ENCODE measurements at regions not wholly inside any gene's neighbourhood (a gene's known extent, or its start where the extent isn't known, plus 50 kb on each side); places are given as distances from the start of the nearest gene placed in this dataset.

DNA sequence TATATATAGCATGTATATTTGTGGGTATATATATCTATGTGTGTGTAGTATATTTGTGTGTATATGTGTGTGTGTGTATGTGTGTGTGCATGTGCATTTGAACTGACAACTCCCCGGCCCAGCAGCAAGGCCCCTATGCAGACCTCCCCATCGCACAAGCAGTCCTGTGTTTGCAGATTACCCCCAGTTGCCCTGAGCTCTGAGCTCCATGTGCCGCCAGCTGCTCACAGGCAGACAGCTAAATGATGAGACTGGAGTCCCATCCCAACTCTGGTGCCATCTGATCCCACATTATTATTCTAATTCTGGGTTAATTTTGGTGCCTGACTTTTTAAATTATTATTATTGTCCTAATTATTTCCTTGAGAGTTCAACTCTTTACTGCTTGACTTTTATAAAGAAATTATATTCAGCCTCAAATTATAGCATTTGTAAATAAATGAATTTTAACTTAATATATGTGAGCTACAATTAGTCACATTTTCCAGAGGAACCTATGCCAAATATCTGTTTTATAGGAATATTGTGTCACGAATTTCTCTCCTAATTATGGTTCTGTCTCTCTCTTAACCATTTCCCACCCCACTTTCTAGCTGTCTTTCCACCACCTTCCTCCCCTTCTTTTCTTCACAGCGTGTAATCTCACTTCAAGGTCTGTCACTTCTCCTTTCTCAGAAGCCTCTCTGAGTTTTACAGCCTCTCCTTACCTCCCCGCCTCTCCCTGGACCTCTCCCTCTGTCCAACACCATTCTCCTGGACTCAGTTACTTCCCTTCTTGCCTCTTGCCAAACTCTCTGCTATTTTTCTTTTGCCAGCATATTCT lies 90.6 kb upstream of the SYNDIG1 start:
- no peak for DNase-seq (ENCODE audit: low spot score)
- intact Hi-C loops (cut with DNase I) = no loop called here

DNA sequence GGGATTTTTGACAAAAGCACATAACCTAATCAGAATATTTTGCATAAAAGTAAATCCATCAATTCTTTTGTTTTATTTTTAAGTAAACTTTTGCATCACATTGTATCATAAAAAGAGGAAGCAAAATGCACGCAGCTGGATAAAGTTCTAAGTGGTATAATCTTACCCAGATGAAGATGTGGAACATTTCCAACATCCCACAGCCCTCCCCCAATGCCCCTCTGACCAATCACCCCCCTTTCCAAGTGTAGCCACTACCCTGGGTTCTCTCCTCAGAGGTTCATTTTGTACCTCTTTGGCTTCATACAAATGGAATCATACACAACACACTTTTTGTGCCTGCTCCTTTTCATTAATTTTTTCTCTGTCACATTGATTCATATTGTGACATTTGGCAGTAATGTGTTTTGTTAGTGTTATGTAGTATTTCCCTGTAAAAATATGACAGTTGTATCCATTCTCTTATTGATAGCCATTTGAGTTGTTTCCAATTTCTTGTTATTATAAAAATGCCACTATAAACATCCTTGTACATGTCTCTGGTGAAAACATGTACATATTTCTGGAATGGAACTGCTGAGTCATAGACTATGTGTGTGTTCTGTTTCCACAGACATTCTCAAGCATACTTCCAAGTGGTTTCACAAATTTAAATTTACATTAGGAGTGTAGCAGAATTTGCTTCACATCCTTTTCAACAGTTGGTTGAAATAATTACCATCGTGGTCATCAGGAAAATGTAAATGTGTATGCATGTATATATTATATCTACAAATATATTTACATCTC lies 92.9 kb upstream of the SYNDIG1 start:
- DNase-seq (ENCODE audit: low spot score) = no peak
- intact Hi-C loops (cut with DNase I) = no loop called here

DNA sequence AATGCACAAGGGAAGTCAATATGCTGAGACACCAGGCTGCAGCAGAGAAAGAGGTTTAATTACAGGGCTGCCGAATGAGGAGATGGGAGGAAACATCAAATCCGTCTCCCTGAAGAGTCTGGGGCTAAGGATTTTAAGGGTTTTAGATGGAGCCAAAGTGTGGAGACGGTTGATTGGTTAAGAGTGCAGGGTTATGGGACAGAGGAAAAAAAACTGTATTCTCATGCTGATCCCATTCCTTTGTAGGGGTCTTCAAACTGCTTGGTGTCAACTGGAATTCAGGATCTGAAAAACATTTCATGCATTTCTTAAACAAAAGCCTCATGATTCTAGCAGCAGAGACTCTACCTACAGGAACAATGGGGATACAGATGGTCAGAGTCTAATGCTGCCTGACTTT lies 96.1 kb upstream of the SYNDIG1 start:
- intact Hi-C loops (cut with DNase I) = no loop called here
- DNase-seq (ENCODE audit: low spot score) = no peak

DNA sequence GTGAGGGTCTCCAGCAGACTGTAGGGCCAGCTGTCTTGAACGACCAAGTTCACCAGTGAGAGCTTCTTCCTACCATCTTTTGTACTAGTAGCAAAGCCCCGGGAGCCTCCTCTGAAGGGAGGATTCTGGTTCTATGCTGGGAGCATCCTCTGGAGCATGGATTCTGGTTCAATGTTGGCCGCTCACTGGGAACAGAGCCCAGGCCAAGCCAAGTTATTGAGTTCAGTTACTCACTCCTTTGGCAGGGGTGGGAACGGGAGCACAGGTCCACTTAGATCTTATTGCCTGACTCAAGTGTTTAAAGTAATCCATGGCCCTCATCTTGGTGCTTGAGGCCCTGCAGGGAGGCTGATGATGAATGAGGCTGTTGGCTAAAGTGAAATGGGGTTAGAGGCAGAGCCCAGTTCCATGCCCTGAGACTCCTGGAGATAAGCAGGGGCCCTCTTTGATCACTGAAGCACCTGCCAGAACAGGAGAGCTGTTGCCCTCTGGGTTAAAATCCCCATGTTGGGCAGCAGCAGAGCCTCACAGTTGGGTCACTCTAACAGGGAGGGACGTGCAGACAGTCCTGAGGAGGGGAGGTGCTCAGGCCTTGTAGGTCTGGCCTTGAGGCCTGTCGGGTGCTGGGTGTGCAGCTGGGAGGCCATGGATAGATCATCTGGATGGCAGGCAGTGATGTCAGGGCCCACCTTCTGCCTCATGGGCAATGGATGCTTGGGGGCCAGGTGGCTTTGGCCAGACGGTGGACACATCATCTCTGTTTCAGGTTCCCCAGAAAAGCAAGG lies 98.3 kb upstream of the SYNDIG1 start:
- intact Hi-C loops (cut with DNase I) = no loop called here

DNA sequence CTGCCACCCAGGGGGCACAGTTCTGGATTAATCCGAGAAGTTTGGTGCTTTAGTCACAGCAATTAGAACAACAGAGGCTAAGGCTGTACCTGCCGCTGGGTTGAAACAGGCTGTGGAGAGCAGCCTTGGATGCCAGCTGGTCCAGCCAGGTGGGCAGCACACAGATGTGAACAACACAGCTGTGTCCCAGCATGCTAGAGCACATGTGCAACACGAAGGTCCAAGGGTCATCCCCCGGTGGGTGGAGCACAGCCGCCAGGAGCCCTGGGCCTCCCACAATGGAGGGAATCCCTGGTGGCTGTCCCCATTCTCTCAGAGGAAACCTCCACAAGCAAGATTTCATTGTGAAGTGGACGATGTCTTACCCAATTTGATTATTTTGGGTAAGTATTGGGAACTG lies 99.2 kb upstream of the SYNDIG1 start:
- DNase-seq (ENCODE audit: low spot score) = no peak
- intact Hi-C loops (cut with DNase I) = no loop called here

More for the DNA sequence above, 98.3 kb upstream of the SYNDIG1 start:
- DNase-seq (ENCODE audit: low spot score) = no peak

DNA sequence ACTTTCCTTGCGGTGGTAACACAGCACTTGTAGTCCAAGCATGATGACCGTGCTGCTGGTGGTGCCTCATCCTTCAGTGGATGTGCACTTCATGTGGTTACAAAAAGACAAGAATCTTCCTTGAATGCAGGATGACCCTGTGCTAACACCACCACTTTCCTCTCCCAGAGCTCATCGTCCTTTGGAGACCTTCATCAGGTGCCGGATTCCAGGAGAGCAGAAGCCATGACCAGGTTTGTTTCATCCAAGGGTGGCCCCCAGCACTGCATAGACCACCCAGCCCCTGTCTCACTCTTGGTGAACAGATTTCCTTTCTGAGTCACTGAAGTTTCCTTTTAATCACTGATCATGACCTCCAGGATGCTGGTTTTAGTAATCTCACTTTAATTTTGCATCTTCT lies 101.2 kb upstream of the SYNDIG1 start:
- intact Hi-C loops (cut with DNase I) = no loop called here
- no peak for DNase-seq (ENCODE audit: low spot score)

DNA sequence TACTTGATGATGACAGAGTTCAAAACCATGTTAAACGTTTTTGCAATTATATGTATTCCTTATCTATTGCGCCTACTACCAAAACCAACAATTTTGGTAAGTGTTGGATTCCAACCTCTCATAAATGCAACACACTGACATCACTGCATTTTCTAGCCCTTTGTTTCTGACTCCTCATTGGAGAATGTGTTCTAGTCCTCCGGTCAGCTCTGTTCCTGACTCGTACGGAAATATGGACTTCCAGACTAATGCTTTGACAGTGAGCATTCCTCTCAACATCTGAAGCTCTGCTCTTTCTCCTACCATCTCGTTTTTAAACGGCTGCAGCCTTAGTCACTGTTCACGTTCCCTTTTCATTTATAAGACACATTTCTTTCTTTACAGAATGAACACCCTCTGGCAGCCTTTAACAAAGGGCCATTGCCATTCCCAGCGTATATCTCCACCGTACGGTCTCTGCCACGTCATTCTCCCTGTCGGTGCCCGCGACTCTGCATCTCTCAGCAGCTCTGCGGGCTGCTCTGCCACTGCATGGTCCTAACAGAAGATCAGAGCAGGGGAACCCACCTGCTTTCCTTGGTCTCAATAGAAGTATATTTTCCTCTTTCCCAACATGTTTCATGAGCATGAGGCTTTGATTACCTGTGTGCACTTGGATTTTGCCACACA lies 103.0 kb upstream of the SYNDIG1 start:
- DNase-seq (ENCODE audit: low spot score) = no peak
- intact Hi-C loops (cut with DNase I) = no loop called here

DNA sequence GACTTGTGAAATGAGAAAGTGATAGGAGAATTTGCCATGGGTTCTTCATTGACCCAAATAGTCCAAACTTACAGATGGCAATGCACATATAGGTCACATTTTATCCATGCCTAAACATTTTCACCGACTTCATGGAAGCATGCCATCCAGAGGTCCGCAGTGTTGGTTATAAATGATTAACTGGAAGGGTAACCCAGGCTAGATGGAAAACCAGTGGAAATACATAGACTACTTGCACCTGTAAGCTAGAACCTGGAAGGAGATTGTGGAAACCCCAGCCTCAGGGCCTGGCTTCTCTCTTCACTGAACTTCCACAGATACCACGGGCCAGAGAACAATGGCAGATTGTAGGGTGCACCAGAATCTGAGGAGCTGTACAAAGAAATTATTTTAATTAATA lies 103.8 kb upstream of the SYNDIG1 start:
- intact Hi-C loops (cut with DNase I) = no loop called here
- DNase-seq (ENCODE audit: low spot score) = no peak

DNA sequence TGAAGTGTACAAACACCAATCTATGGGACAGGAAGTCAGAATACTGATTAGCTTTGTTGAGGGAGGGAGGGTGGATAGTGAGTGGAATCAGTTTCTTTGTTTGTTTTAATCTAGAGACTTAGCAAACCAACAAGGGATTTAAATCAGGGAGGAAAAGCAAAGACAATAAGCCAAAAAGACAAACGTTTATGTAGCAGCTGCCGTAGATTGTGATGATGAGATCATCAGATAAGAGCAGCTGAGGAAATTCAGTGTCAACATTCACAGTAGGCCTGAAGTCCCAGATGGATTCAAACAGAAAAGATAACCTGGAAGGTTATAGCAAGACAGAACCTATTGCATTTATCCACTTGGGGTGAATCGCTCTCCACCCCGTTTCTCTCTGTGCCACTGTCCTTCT lies 104.9 kb upstream of the SYNDIG1 start:
- DNase-seq (ENCODE audit: low spot score) = no peak
- intact Hi-C loops (cut with DNase I) = no loop called here

DNA sequence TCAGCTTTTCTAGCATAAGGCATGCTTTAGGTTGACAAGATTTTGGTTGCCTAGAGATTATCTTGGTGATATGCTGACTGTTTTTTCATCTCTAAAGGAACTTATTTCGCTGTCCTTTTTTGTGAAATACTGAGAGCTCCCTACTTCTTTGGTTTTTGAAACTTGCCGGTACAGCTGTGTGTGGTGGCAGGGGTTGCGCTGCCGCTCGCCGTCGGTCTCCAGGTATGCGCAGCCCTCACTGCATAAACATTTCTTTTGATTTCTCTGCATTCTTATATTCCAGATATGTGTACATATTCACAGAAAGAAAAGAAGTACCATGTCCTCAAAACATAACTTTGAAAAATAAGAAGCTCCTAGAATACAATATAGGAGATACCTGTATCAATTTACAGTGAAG lies 106.4 kb upstream of the SYNDIG1 start:
- intact Hi-C loops (cut with DNase I) = no loop called here
- no peak for DNase-seq (ENCODE audit: low spot score)

DNA sequence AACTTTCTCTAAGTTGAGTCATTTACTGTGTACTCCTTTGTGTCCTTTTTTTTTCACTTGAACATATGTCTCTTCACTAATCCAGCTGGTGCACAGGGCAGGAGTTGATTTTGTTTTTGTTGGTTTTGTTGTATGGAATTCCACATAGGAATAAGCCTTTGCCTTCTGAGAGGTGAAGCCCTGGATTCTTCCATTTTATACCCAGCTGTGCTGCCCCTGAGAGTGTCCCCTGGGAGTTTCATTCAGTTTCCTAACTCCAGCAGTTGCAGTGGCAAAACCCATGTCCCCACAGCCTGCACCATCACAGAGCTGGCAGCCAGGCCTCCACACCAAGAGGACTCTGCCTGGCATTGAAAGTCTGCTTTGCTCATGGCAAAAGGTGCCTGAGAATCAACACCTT lies 107.3 kb upstream of the SYNDIG1 start:
- intact Hi-C loops (cut with DNase I) = no loop called here
- no peak for DNase-seq (ENCODE audit: low spot score)

DNA sequence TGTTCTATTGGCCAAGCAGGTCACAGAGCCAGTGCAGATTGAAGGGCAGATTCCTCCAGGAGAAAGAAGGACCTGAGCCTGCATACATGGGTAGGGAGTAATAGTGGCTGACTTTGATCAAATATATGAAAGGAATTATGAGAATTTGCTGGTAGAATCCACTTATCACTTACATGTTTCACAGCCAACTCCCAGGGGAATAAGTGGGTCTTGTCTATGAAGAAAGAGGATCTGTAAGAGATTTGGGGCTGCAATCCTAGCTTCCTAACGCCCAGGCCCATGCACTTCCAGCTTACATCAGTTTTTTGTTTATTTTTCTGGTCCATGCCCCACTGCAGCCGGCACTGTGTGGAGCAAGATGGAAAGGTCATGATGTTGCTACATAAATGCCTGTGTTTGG lies 107.9 kb upstream of the SYNDIG1 start:
- intact Hi-C loops (cut with DNase I) = no loop called here
- no peak for DNase-seq (ENCODE audit: low spot score)

DNA sequence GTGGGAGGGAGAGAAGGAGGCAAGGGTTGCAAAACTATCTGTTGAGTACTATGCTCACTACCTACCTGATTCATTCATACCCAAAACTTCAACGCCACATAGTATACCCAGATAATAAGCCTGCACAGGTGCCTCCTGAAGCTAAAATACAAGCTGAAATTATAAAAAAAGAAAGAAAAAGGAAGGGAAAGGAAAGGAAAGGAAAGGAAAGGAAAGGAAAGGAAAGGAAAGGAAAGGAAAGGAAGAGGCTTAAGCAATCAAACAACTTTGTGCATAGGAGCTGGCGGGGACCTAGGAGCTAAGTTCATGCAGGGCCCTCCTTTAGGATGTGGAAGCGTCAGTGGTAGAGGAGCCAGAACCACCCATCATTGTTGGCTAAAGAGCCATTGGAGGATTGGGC lies 108.9 kb upstream of the SYNDIG1 start:
- no peak for DNase-seq (ENCODE audit: low spot score)
- intact Hi-C loops (cut with DNase I) = no loop called here

DNA sequence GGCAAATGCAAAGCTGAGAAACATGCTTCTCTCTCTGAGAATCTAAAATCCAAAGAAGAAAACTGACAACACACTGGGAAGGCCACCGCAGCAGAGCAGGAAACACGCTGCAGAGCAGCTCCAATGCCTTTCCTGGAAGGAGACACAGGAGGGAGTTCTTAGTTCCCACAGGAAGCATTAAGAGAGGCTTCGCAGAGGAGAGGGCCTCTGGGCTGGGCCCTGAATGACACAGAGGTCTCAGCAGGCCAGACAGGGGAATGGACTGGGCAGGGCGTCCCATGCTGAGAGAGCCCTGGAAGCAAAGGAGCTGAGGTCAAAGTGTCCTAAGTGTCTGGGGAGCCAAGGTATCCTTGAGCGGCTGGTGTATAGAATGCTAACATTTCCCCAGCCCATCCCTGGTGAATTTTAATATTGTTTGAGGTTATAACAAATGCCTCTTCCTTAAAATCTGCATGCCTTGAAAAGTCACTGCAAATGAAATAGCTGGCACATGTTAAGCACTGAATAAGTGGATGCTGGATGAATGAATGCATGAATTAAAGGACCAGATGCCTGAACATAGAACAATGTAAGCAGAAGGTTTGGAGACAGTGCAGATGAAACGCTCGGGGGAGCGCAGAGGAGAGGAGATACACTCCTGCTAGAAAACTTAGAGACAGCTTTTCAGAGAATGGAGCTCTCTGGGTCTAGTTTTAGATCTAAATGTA lies 110.0 kb upstream of the SYNDIG1 start:
- intact Hi-C loops (cut with DNase I) = no loop called here
- no peak for DNase-seq (ENCODE audit: low spot score)

DNA sequence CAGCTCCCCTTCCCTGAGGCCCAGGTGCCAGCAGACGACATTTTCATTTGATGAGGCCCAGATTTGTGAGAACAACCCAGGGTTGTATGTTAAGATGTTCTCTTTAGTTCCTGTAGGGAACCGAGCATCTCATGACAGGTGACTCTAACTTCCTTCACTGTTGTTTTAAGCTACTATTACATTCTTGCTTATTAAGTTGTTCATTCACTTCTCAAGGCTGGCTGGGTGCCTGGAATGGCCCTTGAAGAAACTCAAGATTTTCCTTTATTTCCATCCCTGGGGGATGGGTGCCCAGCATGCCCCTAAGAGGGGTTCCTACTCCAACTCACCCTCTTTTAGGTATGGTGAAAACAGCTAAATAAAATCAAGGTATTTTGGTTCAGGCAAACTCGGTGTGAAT lies 111.5 kb upstream of the SYNDIG1 start:
- intact Hi-C loops (cut with DNase I) = no loop called here
- no peak for DNase-seq (ENCODE audit: low spot score)

DNA sequence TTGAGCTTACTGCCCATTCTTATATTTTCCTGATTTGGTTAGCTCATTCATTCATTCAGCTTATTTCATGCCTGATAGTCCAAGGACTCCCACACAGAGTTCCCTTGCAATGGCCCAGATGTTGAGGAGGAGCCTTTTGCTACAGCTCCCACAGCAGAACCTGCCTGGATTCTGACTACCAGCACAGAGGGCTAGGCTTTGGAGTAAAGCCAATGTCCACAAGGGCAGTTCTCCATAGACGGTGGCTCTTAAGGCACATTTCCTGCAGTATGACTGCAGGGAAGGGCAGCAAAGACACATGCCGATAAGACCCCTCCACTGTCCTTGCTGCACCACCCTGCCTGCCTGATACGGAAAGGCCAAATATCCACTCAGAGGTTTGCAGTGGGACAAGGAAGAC lies 112.3 kb upstream of the SYNDIG1 start:
- no peak for DNase-seq (ENCODE audit: low spot score)
- intact Hi-C loops (cut with DNase I) = no loop called here

DNA sequence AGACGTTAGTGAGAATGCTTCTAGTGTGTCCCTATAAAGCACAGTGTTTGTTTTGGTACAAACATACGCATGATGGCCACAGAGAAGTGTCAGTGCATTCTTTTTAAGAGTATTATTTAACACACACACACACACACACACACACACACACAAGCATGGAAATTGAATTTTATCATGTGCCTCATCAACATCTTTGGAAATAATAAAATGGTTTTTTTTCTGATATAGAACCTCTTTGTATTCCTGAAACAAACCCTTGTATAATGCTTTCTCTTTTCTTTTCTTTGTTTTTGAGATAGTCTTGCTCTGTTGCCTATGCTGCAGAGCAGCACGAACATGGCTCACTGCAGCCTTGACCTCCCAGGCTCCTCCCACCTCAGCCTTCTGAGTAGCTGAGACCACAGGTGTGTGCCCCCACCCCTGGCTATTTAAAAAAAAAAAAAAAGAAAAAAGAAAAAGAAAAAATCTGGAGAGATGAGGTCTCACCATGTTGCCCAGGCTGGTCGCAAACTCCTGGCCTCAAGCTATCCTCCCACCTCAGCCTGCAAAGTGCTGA lies 116.2 kb upstream of the SYNDIG1 start:
- intact Hi-C loops (cut with DNase I) = no loop called here

DNA sequence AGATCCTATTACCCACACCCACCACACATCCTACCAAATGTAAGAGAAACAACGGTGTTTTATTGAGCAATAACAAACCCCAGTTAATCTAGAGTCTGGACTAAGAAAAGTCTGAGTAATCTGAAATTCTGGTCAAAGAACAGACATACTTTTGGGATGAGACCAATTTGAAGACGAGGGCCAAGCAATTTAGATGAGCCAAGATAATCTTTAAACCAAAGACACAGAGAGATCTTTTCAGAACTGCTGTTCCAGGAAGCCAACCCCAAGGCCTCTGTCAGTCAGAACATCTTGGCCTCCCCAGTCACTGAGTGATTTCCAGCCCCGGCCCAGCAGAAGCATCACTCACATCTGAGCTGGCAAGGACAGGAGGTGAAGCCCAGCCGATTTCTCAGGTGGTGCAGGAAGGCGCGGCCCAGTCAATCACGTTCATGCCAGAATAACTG lies 118.5 kb upstream of the SYNDIG1 start:
- intact Hi-C loops (cut with DNase I) = no loop called here
- no peak for DNase-seq (ENCODE audit: low spot score)

More for the DNA sequence above, 116.2 kb upstream of the SYNDIG1 start:
- DNase-seq (ENCODE audit: low spot score) = no peak

DNA sequence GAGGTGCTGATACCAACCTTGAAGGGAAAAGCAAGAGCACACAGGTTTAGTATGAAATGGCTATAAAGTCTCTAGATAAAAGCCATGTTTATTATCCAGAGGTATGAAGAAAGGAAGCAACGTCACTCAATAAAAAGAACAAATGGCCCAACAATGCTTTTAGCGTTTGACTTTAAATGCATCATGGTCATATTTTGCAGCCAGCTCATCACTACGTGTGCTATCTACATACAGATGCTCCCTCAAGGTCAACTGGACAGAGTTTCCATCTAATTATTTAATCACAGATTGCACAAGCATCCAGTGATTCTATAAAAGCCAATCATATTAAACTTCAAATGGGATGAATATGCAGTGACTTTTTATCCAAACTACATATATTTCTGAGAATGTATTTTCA lies 127.6 kb upstream of the SYNDIG1 start:
- no peak for DNase-seq (ENCODE audit: low spot score)
- intact Hi-C loops (cut with DNase I) = no loop called here
